SU-DHL-6 (cell line): ENCODE measurements at regions not wholly inside any gene's neighbourhood (a gene's known extent, or its start where the extent isn't known, plus 50 kb on each side); places are given as distances from the start of the nearest gene placed in this dataset.

Experiments used
- H2AFZ ChIP-seq: fragments of 200-600 bp; sonication (generic); 2 replicates; pipeline ENCODE4 v1.6.1; 2014; ENCODE audit warnings: low read depth, mild to moderate bottlenecking, moderate library complexity, mixed read lengths, antibody characterized with exemption, low read length; ENCODE audit not compliant: severe bottlenecking
- H3F3A ChIP-seq: fragments of 200-600 bp; shearing (Covaris generic); 2 replicates; pipeline ENCODE4 v1.6.0; 2016; ENCODE audit warnings: antibody characterized with exemption, mild to moderate bottlenecking; ENCODE audit not compliant: insufficient read depth
- H3K27ac ChIP-seq: fragments of 200-600 bp; sonication (generic); 2 replicates; pipeline ENCODE4 v1.5.1; 2016; ENCODE audit warnings: low read depth, mild to moderate bottlenecking, low read length, moderate library complexity, mixed read lengths
- H3K27me3 ChIP-seq: fragments of 200-600 bp; sonication (generic), shearing (Covaris generic); 2 replicates; pipeline ENCODE4 v1.6.0; 2014; ENCODE audit warnings: mild to moderate bottlenecking, low read length
- H3K36me3 ChIP-seq: fragments of 200-600 bp; sonication (generic); 2 replicates; pipeline ENCODE4 v1.6.1; 2014; ENCODE audit warnings: mild to moderate bottlenecking, low read length, mixed read lengths
- H3K4me2 ChIP-seq: fragments of 300-600, 200-600 bp; shearing (Covaris generic), sonication (generic); 2 replicates; pipeline ENCODE4 v1.6.0; 2014; ENCODE audit warnings: low read length, low read depth, mild to moderate bottlenecking; ENCODE audit not compliant: poor library complexity, severe bottlenecking
- H3K4me3 ChIP-seq: fragments of 200-600 bp; sonication (generic); 2 replicates; pipeline ENCODE4 v1.5.1; 2014; ENCODE audit warnings: antibody characterized with exemption, low read length, mild to moderate bottlenecking, mixed read lengths; ENCODE audit not compliant: insufficient read depth, poor library complexity, severe bottlenecking
- H3K79me2 ChIP-seq: fragments of 200-600 bp; sonication (generic); 2 replicates; pipeline ENCODE4 v1.6.1; 2014; ENCODE audit warnings: mild to moderate bottlenecking, low read length, moderate library complexity; ENCODE audit not compliant: insufficient read depth
- H3K9ac ChIP-seq: fragments of 200-600 bp; sonication (generic); 2 replicates; pipeline ENCODE4 v1.7.0; 2014; ENCODE audit warnings: mild to moderate bottlenecking, low read length
- H3K9me2 ChIP-seq: fragments of 200-600 bp; sonication (generic); replicated peaks from 2 replicates; pipeline ENCODE4 v1.6.1; 2014; ENCODE audit warnings: low read length; ENCODE audit not compliant: insufficient read depth
- H3K9me3 ChIP-seq: fragments of 200-600 bp; sonication (generic); 2 replicates; pipeline ENCODE4 v1.6.1; 2014; ENCODE audit warnings: low read length, mixed read lengths; ENCODE audit not compliant: insufficient read depth
- H4K20me1 ChIP-seq: fragments of 200-600 bp; sonication (generic); 2 replicates; pipeline ENCODE4 v1.6.1; 2014; ENCODE audit warnings: low read depth, mild to moderate bottlenecking, antibody characterized with exemption, low read length, moderate library complexity, mixed read lengths
- CTCF ChIP-seq: fragments of 200-600 bp; sonication (generic); IDR thresholded peaks from one replicate; pipeline ENCODE4 v1.5.1; 2017; ENCODE audit warnings: antibody characterized with exemption, mild to moderate bottlenecking, low read length, moderate library complexity; ENCODE audit not compliant: insufficient read depth, poor library complexity, severe bottlenecking
- EZH2phosphoT487 ChIP-seq: fragments of 200-600 bp; sonication (generic), shearing (Covaris generic); conservative IDR thresholded peaks from 2 replicates; pipeline ENCODE4 v1.6.1; 2018; ENCODE audit warnings: mild to moderate bottlenecking, antibody characterized with exemption, low read length, moderate library complexity, mixed read lengths

GRCh38 chr4:186416451-186417060, 138.8 kb downstream of the MTNR1A start:
- TF ChIP-seq CTCF (no peak), EZH2phosphoT487 (no peak)
- Histone ChIP-seq H3K27me3 (no peaks in the 10 kb centered on the region), H3K4me3 (no peak overlapping the region), H4K20me1 (no peaks in the 10 kb centered on the region), H3K9ac (no peak overlapping the region), H3K36me3 (no peaks in the 10 kb centered on the region), H3K27ac (no peak overlapping the region), H2AFZ (no peak overlapping the region), H3K79me2 (no peaks in the 10 kb centered on the region), H3K4me2 (no peak overlapping the region), H3F3A (no peaks in the 10 kb centered on the region), H3K9me3 (no peaks in the 10 kb centered on the region), H3K9me2 (no peaks in the 10 kb centered on the region)

GRCh38 chr4:186414390-186414789, 141.0 kb downstream of the MTNR1A start:
- H4K20me1 ChIP-seq, result no peaks in the 10 kb centered on the region
- no peaks in the 10 kb centered on the region for H3K36me3 ChIP-seq
- H3K79me2 ChIP-seq, result no peaks in the 10 kb centered on the region
- no peaks in the 10 kb centered on the region for H3K9me2 ChIP-seq
- H3K4me2 ChIP-seq, result no peak overlapping the region
- TF ChIP-seq CTCF (no peak), EZH2phosphoT487 (no peak)
- H3K27ac ChIP-seq, result no peak overlapping the region
- H3F3A ChIP-seq, result no peaks in the 10 kb centered on the region
- H3K9ac ChIP-seq, result no peak overlapping the region
- H3K27me3 ChIP-seq, result no peaks in the 10 kb centered on the region; the same call in 1 of the 2 replicates
- H3K9me3 ChIP-seq, result no peaks in the 10 kb centered on the region
- no peak overlapping the region for H2AFZ ChIP-seq
- H3K4me3 ChIP-seq, result no peak overlapping the region

- H3K4me3 ChIP-seq, result no peak overlapping the region
- H3K27ac ChIP-seq, result no peak overlapping the region
- no peak overlapping the region for H2AFZ ChIP-seq
- H4K20me1 ChIP-seq, result no peaks in the 10 kb centered on the region
- no peak overlapping the region for H3K4me2 ChIP-seq
- no peaks in the 10 kb centered on the region for H3K9me3 ChIP-seq
- H3K27me3 ChIP-seq, result no peaks in the 10 kb centered on the region; the same call in 1 of the 2 replicates
- H3F3A ChIP-seq, result no peaks in the 10 kb centered on the region
- H3K9me2 ChIP-seq, result no peaks in the 10 kb centered on the region
- TF ChIP-seq EZH2phosphoT487, result no peak
- TF ChIP-seq CTCF, result no peak
- H3K9ac ChIP-seq, result no peak overlapping the region
- no peaks in the 10 kb centered on the region for H3K79me2 ChIP-seq
- H3K36me3 ChIP-seq, result no peaks in the 10 kb centered on the region
Observed at GRCh38 chr4:186405957-186406356, 140.0 kb downstream of the F11 start.
